ENCODE measurements at regions not wholly inside any gene's neighbourhood (a gene's known extent, or its start where the extent isn't known, plus 50 kb on each side); places are given as distances from the start of the nearest gene placed in this dataset.

DNA sequence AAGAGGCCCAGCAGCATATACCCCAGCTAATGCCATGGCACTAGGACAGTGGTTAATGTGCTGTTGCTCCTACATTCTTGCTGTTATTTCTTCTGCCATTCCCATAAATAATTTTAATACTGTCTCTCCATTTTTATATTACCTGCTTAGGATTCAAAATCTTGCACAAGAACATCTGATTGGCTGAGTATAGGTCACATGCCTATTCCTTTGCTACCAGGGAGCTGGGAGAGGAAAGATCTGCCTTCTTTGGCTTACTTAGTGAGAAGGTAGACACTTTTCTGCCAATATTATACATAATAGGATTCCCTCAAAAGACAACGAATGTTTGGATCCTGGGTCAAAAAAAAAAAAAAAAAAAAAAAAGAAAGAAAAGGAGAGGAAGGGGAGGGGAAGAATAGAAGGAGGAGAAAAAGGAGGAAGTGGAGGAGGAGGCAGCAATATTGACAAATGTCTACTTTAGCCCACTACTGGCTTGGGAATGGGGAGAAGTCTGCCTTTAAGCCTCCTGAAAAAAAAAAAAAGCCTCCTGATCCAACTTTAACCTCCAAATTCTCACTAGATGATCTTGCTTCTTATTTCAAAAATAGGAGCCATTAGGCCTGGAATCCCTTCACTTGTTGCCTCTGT is 134.5 kb upstream of the HNRNPU start:
- no peak overlapping the region for H3K27ac ChIP-seq (ENCODE audit: low read length)
- no peaks in the 10 kb centered on the region for H4K20me1 ChIP-seq (ENCODE audit: insufficient read depth, low read length)
- H3K4me2 ChIP-seq (ENCODE audit: insufficient read depth, low read length): no peak overlapping the region
- no peak for DNase-seq
- no peaks in the 10 kb centered on the region for H3K4me1 ChIP-seq (ENCODE audit: insufficient read depth, low read length)
- no peak for TF ChIP-seq EZH2 (IDR thresholded peaks at IDR 0.05; ENCODE audit: borderline replicate concordance, low read depth, low read length, severe bottlenecking)
- TF ChIP-seq, protein P1, sequence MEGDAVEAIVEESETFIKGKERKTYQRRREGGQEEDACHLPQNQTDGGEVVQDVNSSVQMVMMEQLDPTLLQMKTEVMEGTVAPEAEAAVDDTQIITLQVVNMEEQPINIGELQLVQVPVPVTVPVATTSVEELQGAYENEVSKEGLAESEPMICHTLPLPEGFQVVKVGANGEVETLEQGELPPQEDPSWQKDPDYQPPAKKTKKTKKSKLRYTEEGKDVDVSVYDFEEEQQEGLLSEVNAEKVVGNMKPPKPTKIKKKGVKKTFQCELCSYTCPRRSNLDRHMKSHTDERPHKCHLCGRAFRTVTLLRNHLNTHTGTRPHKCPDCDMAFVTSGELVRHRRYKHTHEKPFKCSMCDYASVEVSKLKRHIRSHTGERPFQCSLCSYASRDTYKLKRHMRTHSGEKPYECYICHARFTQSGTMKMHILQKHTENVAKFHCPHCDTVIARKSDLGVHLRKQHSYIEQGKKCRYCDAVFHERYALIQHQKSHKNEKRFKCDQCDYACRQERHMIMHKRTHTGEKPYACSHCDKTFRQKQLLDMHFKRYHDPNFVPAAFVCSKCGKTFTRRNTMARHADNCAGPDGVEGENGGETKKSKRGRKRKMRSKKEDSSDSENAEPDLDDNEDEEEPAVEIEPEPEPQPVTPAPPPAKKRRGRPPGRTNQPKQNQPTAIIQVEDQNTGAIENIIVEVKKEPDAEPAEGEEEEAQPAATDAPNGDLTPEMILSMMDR (IDR thresholded peaks at IDR 0.05; ENCODE audit: borderline replicate concordance, extremely low read depth, low read length, poor library complexity, severe bottlenecking): no peak
- H3K36me3 ChIP-seq (ENCODE audit: insufficient read depth, low read length): no peaks in the 10 kb centered on the region
- H3K79me2 ChIP-seq (ENCODE audit: insufficient read depth, low read length): peaks cover 6% of the 10 kb centered on the region; the same call in 1 of the 2 replicates
- no peaks in the 10 kb centered on the region for H3K9me3 ChIP-seq (ENCODE audit: insufficient read depth, low read length, severe bottlenecking)
- no peak overlapping the region for H3K4me3 ChIP-seq (ENCODE audit: low read depth in 1 of 2, low read length in 2 of 2)
- H3K27me3 ChIP-seq (ENCODE audit: insufficient read depth, low read length, poor library complexity): no peaks in the 10 kb centered on the region
- no peak overlapping the region for H3K9ac ChIP-seq (ENCODE audit: low read depth, low read length)
- no peak overlapping the region for H2AFZ ChIP-seq (ENCODE audit: low read depth, low read length)
- ATAC-seq (ENCODE audit: insufficient read depth, low read depth): no peak

DNA sequence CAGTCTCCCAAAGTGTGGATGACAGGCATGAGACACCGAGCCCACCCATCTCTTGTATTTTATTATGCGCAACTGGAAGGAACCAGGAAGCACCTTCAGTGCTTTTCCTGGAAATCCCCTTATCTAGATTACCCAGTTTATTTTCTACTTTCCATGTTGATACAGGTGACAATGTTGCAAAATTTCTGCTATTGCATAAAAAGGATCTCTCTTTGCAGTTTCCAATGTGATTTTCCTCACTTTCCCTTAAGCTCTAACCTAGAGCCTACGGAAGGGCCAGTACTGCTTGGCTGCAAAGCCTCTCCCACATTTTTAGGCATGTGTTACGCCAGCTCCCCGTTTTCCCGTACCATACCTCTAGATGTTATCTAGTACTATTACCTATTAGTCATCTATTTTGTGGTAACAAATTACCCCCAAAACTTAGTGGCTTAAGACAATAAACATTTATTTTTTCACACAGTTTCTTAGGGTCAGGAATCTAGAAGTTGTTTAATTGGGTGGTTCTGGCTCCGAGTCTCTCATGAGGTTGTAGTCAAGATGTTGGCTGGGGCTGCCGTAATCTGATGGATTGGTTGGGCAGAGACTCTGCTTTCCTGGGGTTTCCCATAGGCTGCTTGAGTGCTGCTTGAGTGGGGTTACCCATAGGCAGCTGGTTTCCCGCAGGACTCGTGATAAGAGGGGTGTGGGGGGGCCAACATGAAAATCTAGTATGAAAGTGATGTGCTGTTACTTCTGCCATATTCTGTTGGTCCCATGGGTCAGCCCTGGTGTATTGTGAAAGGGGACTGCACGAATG is 131.5 kb upstream of the HNRNPU start:
- Histone ChIP-seq H3K4me2 (ENCODE audit: insufficient read depth, low read length) (no peak overlapping the region), H3K9ac (ENCODE audit: low read depth, low read length) (no peak overlapping the region), H3K79me2 (ENCODE audit: insufficient read depth, low read length) (peaks cover 11% of the 10 kb centered on the region; the same call in 1 of the 2 replicates), H3K4me3 (ENCODE audit: low read depth in 1 of 2, low read length in 2 of 2) (no peak overlapping the region), H3K27ac (ENCODE audit: low read length) (no peak overlapping the region), H3K9me3 (ENCODE audit: insufficient read depth, low read length, severe bottlenecking) (no peaks in the 10 kb centered on the region), H2AFZ (ENCODE audit: low read depth, low read length) (no peak overlapping the region), H3K27me3 (ENCODE audit: insufficient read depth, low read length, poor library complexity) (no peaks in the 10 kb centered on the region), H3K36me3 (ENCODE audit: insufficient read depth, low read length) (no peaks in the 10 kb centered on the region), H3K4me1 (ENCODE audit: insufficient read depth, low read length) (no peaks in the 10 kb centered on the region), H4K20me1 (ENCODE audit: insufficient read depth, low read length) (no peaks in the 10 kb centered on the region)
- ATAC-seq (ENCODE audit: insufficient read depth, low read depth): no peak
- no peak for TF ChIP-seq EZH2 (IDR thresholded peaks at IDR 0.05; ENCODE audit: borderline replicate concordance, low read depth, low read length, severe bottlenecking)
- TF ChIP-seq, protein P1 (IDR thresholded peaks at IDR 0.05; ENCODE audit: borderline replicate concordance, extremely low read depth, low read length, poor library complexity, severe bottlenecking): no peak
- no peak for DNase-seq

GRCh38 chr1:244992833-244993232 is 128.5 kb upstream of the HNRNPU start:
- no peaks in the 10 kb centered on the region for H3K9me3 ChIP-seq (ENCODE audit: insufficient read depth, low read length, severe bottlenecking)
- no peak overlapping the region for H3K27ac ChIP-seq (ENCODE audit: low read length)
- no peak overlapping the region for H3K4me3 ChIP-seq (ENCODE audit: low read depth in 1 of 2, low read length in 2 of 2)
- peaks cover 11% of the 10 kb centered on the region; the same call in 1 of the 2 replicates for H3K79me2 ChIP-seq (ENCODE audit: insufficient read depth, low read length)
- no peak for ATAC-seq (ENCODE audit: insufficient read depth, low read depth)
- no peaks in the 10 kb centered on the region for H3K4me1 ChIP-seq (ENCODE audit: insufficient read depth, low read length)
- H3K9ac ChIP-seq (ENCODE audit: low read depth, low read length): no peak overlapping the region
- no peaks in the 10 kb centered on the region for H3K27me3 ChIP-seq (ENCODE audit: insufficient read depth, low read length, poor library complexity)
- TF ChIP-seq EZH2 (IDR thresholded peaks at IDR 0.05; ENCODE audit: borderline replicate concordance, low read depth, low read length, severe bottlenecking): no peak
- TF ChIP-seq, protein P1 (IDR thresholded peaks at IDR 0.05; ENCODE audit: borderline replicate concordance, extremely low read depth, low read length, poor library complexity, severe bottlenecking): no peak
- H4K20me1 ChIP-seq (ENCODE audit: insufficient read depth, low read length): no peaks in the 10 kb centered on the region
- H2AFZ ChIP-seq (ENCODE audit: low read depth, low read length): no peak overlapping the region
- H3K4me2 ChIP-seq (ENCODE audit: insufficient read depth, low read length): no peak overlapping the region
- no peaks in the 10 kb centered on the region for H3K36me3 ChIP-seq (ENCODE audit: insufficient read depth, low read length)
- no peak for DNase-seq
